ENCODE measurements at regions not wholly inside any gene's neighbourhood (a gene's known extent, or its start where the extent isn't known, plus 50 kb on each side); places are given as distances from the start of the nearest gene placed in this dataset.

DNA sequence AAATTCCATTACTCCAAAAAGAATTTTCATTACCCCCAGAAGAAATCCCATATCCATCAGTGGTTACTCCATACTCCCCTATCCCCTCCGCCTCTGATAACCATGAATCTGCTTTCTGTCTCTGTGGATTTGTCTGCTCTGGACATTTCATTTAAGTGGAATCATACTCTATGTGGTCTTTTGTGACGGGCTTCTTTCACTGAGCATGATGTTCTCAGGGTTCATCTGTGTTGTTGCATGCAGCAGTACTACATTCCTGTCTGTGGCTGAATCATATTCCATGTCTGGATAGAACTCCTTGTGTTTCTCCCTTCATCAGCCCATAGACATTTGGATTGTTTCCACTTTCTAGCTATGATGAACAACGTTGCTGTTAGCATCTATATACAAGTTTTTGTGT lies 59.5 kb upstream of the IRX3 start:
- Histone ChIP-seq H3K27ac (ENCODE audit: low read length) (no peak overlapping the region), H3K79me2 (replicated peaks; ENCODE audit: insufficient read depth, low read length) (no peaks in the 10 kb centered on the region), H4K20me1 (ENCODE audit: insufficient read depth) (no peaks in the 10 kb centered on the region), H3K4me3 (ENCODE audit: low read length) (no peak overlapping the region), H3K9me3 (ENCODE audit: low read length) (no peaks in the 10 kb centered on the region), H3K9ac (ENCODE audit: low read length) (no peak overlapping the region), H3K36me3 (ENCODE audit: insufficient read depth, low read length) (no peaks in the 10 kb centered on the region), H3F3A (ENCODE audit: insufficient read depth, low read length, poor library complexity, severe bottlenecking) (no peaks in the 10 kb centered on the region), H3K4me2 (ENCODE audit: low read length) (no peak overlapping the region), H3K9me2 (ENCODE audit: insufficient read depth, low read length) (no peaks in the 10 kb centered on the region), H3K27me3 (ENCODE audit: insufficient read depth, low read depth, low read length) (no peaks in the 10 kb centered on the region), H2AFZ (ENCODE audit: low read depth, low read length) (no peak overlapping the region)
- TF ChIP-seq EP300 (conservative IDR thresholded peaks at IDR 0.05; ENCODE audit: poor library complexity, severe bottlenecking) = no peak
- TF ChIP-seq EZH2 (IDR thresholded peaks at IDR 0.05; ENCODE audit: borderline replicate concordance, insufficient read depth, low read length, poor library complexity, severe bottlenecking) = no peak
- TF ChIP-seq, protein P1, sequence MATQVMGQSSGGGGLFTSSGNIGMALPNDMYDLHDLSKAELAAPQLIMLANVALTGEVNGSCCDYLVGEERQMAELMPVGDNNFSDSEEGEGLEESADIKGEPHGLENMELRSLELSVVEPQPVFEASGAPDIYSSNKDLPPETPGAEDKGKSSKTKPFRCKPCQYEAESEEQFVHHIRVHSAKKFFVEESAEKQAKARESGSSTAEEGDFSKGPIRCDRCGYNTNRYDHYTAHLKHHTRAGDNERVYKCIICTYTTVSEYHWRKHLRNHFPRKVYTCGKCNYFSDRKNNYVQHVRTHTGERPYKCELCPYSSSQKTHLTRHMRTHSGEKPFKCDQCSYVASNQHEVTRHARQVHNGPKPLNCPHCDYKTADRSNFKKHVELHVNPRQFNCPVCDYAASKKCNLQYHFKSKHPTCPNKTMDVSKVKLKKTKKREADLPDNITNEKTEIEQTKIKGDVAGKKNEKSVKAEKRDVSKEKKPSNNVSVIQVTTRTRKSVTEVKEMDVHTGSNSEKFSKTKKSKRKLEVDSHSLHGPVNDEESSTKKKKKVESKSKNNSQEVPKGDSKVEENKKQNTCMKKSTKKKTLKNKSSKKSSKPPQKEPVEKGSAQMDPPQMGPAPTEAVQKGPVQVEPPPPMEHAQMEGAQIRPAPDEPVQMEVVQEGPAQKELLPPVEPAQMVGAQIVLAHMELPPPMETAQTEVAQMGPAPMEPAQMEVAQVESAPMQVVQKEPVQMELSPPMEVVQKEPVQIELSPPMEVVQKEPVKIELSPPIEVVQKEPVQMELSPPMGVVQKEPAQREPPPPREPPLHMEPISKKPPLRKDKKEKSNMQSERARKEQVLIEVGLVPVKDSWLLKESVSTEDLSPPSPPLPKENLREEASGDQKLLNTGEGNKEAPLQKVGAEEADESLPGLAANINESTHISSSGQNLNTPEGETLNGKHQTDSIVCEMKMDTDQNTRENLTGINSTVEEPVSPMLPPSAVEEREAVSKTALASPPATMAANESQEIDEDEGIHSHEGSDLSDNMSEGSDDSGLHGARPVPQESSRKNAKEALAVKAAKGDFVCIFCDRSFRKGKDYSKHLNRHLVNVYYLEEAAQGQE (IDR thresholded peaks at IDR 0.05; ENCODE audit: borderline replicate concordance) = no peak
- TF ChIP-seq SMC3 (conservative IDR thresholded peaks at IDR 0.05; ENCODE audit: poor library complexity) = no peak
- TF ChIP-seq, protein P2, sequence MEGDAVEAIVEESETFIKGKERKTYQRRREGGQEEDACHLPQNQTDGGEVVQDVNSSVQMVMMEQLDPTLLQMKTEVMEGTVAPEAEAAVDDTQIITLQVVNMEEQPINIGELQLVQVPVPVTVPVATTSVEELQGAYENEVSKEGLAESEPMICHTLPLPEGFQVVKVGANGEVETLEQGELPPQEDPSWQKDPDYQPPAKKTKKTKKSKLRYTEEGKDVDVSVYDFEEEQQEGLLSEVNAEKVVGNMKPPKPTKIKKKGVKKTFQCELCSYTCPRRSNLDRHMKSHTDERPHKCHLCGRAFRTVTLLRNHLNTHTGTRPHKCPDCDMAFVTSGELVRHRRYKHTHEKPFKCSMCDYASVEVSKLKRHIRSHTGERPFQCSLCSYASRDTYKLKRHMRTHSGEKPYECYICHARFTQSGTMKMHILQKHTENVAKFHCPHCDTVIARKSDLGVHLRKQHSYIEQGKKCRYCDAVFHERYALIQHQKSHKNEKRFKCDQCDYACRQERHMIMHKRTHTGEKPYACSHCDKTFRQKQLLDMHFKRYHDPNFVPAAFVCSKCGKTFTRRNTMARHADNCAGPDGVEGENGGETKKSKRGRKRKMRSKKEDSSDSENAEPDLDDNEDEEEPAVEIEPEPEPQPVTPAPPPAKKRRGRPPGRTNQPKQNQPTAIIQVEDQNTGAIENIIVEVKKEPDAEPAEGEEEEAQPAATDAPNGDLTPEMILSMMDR (IDR thresholded peaks at IDR 0.05; ENCODE audit: poor library complexity, severe bottlenecking) = no peak
- TF ChIP-seq POLR2AphosphoS5 (IDR thresholded peaks at IDR 0.05) = no peak
- no peak for TF ChIP-seq RAD21 (conservative IDR thresholded peaks at IDR 0.05)
- TF ChIP-seq TAF1 (IDR thresholded peaks at IDR 0.05; ENCODE audit: low read depth) = no peak
- no peak for TF ChIP-seq MXI1 (conservative IDR thresholded peaks at IDR 0.05; ENCODE audit: poor library complexity, severe bottlenecking)

DNA sequence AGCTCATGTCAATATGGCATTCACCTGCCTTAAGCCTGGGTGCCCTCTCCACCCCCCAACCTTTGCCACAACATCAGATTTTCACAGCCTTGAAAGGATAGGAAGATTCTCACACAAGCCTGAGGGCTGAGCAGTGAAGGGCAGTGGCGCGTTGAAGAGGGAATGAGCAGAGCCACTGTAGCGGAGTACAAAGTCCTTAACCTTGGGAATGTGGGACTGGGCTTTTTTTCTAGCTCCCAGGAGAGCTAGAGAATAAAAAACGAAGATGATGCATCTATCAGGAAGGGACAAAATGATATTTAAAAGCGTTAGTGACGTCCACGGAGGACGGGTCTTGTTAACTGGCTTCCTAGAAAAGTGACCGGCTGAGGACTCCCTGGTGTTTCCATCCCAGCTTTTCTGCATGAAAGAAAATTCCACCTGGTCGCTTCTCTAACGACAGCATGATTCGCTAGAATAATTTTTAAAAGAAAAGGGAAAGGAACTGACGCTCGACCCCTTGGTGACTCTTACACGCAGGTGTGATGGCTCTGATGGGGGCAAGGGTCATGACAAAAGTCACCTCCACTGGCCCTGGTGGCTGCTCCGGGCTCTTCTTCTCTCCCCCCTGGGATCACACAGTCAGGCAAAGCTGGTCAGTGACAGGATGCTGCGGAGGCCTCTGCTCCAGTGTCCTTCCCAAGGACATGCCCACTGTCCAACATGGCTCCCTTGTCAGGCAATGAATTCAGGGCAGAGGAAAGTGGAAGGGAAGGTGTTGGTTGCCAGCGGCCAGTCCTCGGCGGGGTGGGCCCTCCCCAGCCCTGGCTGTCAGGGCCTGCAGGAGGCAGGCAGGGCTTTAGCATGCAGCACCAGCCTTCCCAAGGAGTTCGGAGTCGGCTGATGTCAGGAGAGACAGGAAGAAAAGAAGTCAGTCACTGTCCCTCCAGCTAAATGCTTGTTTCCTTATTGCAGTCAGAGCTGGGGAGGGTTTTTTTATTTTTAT lies 58.4 kb upstream of the IRX3 start:
- Histone ChIP-seq H3F3A (ENCODE audit: insufficient read depth, low read length, poor library complexity, severe bottlenecking) (no peaks in the 10 kb centered on the region), H4K20me1 (ENCODE audit: insufficient read depth) (no peaks in the 10 kb centered on the region), H3K79me2 (replicated peaks; ENCODE audit: insufficient read depth, low read length) (no peaks in the 10 kb centered on the region), H2AFZ (ENCODE audit: low read depth, low read length) (no peak overlapping the region), H3K27me3 (ENCODE audit: insufficient read depth, low read depth, low read length) (no peaks in the 10 kb centered on the region), H3K36me3 (ENCODE audit: insufficient read depth, low read length) (no peaks in the 10 kb centered on the region), H3K4me2 (ENCODE audit: low read length) (no peak overlapping the region), H3K9ac (ENCODE audit: low read length) (no peak overlapping the region), H3K27ac (ENCODE audit: low read length) (no peak overlapping the region), H3K9me2 (ENCODE audit: insufficient read depth, low read length) (no peaks in the 10 kb centered on the region), H3K4me3 (ENCODE audit: low read length) (no peak overlapping the region), H3K9me3 (ENCODE audit: low read length) (no peaks in the 10 kb centered on the region)
- TF ChIP-seq, protein P1 (IDR thresholded peaks at IDR 0.05; ENCODE audit: borderline replicate concordance) = no peak
- TF ChIP-seq EP300 (conservative IDR thresholded peaks at IDR 0.05; ENCODE audit: poor library complexity, severe bottlenecking) (no peak), RAD21 (conservative IDR thresholded peaks at IDR 0.05) (no peak), SMC3 (conservative IDR thresholded peaks at IDR 0.05; ENCODE audit: poor library complexity) (no peak), MXI1 (conservative IDR thresholded peaks at IDR 0.05; ENCODE audit: poor library complexity, severe bottlenecking) (no peak), POLR2AphosphoS5 (IDR thresholded peaks at IDR 0.05) (no peak)
- TF ChIP-seq, protein P2 (IDR thresholded peaks at IDR 0.05; ENCODE audit: poor library complexity, severe bottlenecking) = no peak
